ENCODE measurements at regions not wholly inside any gene's neighbourhood (a gene's known extent, or its start where the extent isn't known, plus 50 kb on each side); places are given as distances from the start of the nearest gene placed in this dataset.

GRCh38 chr4:32340591-32340990 is 1620.4 kb downstream of the PCDH7 start:
- H3K18ac ChIP-seq (ENCODE audit: insufficient read length, low read depth, low read length): no peak overlapping the region
- H3K9me3 Mint-ChIP-seq: no peaks in the 10 kb centered on the region
- no peaks in the 10 kb centered on the region for H3K79me2 ChIP-seq (ENCODE audit: insufficient read depth, low read length)
- H2BK120ac ChIP-seq (ENCODE audit: low read depth, low read length, poor library complexity, severe bottlenecking): no peak overlapping the region
- H3K56ac ChIP-seq (ENCODE audit: insufficient read length, low read depth, low read length): no peak overlapping the region
- H3K4me3 Mint-ChIP-seq: no peak overlapping the region
- H3K27me3 Mint-ChIP-seq (ENCODE audit: low read depth): no peaks in the 10 kb centered on the region
- no peak overlapping the region for H3K4me2 ChIP-seq (ENCODE audit: insufficient read depth, insufficient read length, low read length)
- no peak overlapping the region for H4K8ac ChIP-seq (replicated peaks; ENCODE audit: insufficient read length, low read depth, low read length)
- H2AK5ac ChIP-seq (ENCODE audit: insufficient read length, low read length): no peak overlapping the region
- H2BK5ac ChIP-seq (ENCODE audit: insufficient read length, low read length): no peak overlapping the region
- no peak overlapping the region for H4K91ac ChIP-seq (ENCODE audit: insufficient read length, low read depth, low read length)
- no peak overlapping the region for H2BK15ac ChIP-seq (ENCODE audit: low read depth, low read length)
- no peaks in the 10 kb centered on the region for H3K27me3 ChIP-seq (ENCODE audit: insufficient read depth, low read length)
- no peak overlapping the region for H3K9ac ChIP-seq (ENCODE audit: extremely low read depth, insufficient read length, low read length)
- H2BK12ac ChIP-seq (ENCODE audit: insufficient read length, low read depth, low read length): no peak overlapping the region
- H3T11ph ChIP-seq (ENCODE audit: low read length): no peak overlapping the region
- no peak overlapping the region for H3K14ac ChIP-seq (ENCODE audit: insufficient read depth, low read length)
- H3K23ac ChIP-seq (ENCODE audit: insufficient read length, low read depth, low read length): no peak overlapping the region
- no peak for DNase-seq
- no peak overlapping the region for H2AFZ ChIP-seq (ENCODE audit: low read length)
- H3K23me2 ChIP-seq (ENCODE audit: insufficient read length, low read depth, low read length, poor library complexity, severe bottlenecking): no peaks in the 10 kb centered on the region
- H2BK20ac ChIP-seq (ENCODE audit: low read depth, low read length, poor library complexity, severe bottlenecking): no peak overlapping the region
- no peaks in the 10 kb centered on the region for H3K9me3 ChIP-seq (ENCODE audit: control insufficient read depth, low read depth, low read length)
- H3K4me1 ChIP-seq (ENCODE audit: insufficient read depth, low read length): no peaks in the 10 kb centered on the region
- H3K27ac ChIP-seq (ENCODE audit: insufficient read length, low read depth, low read length): no peak overlapping the region
- H3K4ac ChIP-seq (ENCODE audit: low read depth, low read length): no peak overlapping the region
- H4K20me1 ChIP-seq (ENCODE audit: control insufficient read depth, insufficient read depth, insufficient read length): no peaks in the 10 kb centered on the region
- H4K5ac ChIP-seq (ENCODE audit: insufficient read length, low read depth, low read length): no peak overlapping the region
- TF ChIP-seq CTCF (conservative IDR thresholded peaks at IDR 0.05): no peak; the same call in 2 of the 3 replicates
- no peak overlapping the region for H3K27ac Mint-ChIP-seq
- H3K36me3 Mint-ChIP-seq (ENCODE audit: insufficient read depth in 1 of 3, low read depth in 3 of 3): no peaks in the 10 kb centered on the region
- no peaks in the 10 kb centered on the region for H3K79me1 ChIP-seq (ENCODE audit: insufficient read depth, low read depth, low read length, poor library complexity, severe bottlenecking)
- peaks cover 9% of the 10 kb centered on the region in 2 experiments for H3K4me1 Mint-ChIP-seq

Measured in H9 (cell line).